ENCODE measurements at regions not wholly inside any gene's neighbourhood (a gene's known extent, or its start where the extent isn't known, plus 50 kb on each side); places are given as distances from the start of the nearest gene placed in this dataset.

DNA sequence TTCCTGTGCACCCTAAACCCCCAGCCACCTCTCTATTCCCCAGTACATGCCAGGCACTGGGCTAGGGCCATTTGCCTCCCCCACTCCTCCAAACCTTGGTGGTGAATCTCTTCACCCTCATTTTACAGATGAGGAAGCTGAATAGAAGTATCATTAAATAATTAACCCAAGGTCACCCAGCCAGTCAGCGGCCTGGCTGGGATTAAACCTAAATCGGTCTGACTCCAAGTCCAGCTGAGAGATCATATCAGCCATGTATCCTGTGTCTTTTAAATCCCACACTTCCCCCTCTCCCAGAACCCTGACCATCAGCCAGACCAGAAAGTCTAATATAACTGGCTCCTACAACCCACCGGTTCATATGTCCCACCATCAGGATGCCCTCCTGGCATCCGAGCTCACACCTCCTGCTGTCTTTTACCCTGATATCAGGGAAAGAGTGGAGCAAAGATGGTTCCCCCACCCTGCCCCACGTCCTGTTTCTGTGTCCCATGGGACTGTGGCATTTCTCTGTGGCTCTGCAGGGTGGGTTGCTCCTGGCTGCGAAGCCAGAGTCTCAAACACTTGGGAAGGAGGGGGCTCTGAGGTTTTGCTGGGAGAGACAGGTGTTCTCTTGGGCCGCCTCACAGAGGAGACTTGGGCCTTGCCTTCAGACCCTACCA, 145.3 kb downstream of the VEGFA start:
- DNase-seq = no peak

DNA sequence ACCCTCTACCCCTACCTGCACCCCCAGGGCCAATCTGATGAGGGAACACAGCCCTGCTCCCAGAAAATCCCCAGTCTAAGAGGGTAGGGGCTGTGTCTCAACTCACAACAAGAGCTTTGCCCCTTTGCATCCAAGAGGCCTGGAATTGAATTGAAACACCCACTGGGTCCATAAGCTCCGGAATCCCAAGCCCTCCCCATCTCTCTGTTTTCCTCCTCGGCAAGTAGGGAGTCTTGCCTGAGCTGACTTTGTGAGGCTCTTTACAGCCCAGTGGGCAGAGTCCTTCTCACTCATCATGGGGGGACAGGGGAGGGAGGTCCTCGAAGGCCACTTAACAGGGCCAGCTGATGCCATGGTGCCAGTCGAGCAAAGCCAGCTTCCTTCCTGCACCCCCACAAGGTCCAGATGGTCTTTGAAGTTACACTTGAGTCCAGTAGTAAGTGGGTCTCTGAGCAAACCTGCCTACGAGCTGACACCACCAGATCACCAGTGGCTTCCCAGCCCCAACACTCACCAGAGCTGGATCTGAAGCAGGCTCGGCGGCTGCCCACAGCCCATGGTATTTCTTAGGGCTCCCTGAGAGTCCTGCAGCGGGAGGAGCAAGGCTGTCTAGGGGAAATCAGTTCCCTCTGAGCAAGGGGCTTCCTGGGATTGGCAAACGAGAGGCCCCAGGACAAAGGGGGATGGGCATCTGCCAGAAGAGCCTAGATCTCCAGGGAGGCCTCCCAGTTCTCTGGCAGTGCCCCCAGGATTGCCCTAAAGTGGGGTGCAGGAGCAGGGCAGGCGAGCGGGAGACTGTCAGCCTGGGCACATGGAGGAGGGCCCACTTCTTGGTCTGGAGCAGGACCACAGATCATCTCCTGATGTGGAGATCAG, 144.5 kb downstream of the VEGFA start:
- no peak for DNase-seq

DNA sequence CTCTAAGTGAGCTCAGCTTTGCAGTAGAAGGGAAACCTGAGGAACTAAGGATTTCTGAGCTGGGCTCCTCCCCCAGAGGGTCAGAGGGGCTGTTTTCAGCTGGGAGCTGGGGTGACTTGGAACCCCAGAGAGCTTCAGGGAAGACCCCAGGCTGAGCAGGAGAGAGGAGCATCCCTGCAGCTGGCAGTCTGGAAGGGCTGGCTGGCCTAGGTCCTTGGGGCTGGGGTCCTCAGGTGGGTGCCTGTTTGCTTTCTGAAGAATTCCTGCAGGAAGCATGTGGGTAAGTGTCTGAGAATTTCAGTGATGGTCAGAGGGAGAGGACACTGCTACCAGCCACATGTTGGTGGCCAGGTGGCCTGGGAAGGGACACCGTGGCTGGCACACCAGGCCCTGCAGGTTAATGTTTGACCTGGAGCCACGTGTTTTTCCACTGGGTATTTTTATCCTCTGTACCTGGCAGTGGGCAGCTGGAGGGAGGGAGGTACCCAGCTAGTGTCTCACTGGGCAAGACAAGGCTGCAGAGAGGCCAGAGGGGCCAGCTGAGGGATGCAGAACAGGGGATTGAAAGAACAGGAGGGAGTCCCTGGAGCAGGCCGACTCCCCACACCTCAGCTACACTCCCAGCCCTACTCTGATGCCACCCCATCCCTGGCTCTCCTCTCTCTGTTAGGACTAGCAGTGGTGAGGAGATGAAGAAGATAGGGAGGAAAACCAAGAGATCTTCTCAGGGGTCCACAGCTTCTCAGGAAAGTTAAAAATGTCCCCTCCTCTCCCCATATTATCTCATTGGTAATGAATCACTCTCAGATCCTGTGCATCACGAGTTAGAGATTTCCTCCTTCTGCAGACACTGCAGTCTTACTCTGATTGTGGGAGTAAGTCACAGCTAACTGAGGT, 143.6 kb downstream of the VEGFA start:
- DNase-seq = no peak

DNA sequence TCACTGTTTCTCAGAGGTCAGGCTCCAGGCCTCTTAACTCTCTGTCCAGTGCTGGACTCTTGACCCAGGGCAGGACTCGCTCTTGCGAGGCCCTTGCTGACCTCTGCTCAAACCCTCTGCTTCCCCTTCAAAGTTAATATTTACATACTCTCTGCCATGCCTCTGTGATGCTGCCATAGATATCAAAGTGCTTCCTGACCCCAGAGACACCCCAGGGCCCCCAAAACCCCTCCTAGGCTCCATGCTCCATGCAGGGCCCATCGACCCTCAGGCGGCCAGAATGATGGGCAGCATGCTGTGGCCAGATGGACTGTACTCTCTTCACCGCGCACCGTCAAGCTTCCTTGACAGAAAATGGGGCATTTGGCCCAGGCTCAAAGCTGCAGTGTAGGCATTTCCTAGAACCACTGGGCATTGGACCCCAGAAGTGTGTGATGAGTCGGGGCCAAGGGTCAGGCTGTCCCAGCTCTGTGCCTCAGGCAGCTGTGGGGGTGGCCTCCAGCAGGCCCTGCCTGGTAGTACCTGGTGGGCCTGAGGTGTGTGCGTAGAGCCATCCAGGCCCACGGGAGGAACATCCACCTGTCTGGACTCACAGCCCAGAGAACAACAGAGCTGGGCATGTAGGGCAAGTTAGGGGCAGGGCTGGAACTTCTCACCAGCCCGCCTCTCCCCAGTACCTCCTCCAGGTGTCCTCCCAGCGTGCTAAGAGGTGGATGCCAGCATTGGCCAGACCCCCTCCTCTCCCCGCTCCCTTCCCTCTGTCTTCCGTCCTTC, 142.8 kb downstream of the VEGFA start:
- DNase-seq = peak; percentile 23

DNA sequence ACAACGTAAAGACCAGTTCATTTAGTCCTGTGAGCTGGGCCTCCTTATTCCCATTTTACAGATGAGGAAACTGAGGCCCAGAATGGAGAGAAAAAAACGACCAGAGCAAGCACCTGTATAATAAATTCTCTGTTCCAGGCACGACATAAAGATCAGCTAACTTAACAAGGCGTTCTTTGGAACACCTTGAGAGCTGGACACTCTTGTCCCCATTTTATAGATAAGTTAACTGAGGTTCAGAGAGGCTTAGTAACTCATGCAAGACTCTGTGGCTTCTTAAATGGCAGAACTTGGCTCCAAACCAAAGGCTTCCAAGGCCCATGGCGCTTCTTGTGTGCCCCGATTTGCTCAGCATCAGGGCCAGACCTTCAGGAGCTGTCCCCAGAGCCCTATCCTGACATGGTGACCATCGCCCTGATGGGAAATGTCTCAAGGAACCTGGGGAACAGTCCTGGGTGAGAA, 142.1 kb downstream of the VEGFA start:
- DNase-seq = no peak

DNA sequence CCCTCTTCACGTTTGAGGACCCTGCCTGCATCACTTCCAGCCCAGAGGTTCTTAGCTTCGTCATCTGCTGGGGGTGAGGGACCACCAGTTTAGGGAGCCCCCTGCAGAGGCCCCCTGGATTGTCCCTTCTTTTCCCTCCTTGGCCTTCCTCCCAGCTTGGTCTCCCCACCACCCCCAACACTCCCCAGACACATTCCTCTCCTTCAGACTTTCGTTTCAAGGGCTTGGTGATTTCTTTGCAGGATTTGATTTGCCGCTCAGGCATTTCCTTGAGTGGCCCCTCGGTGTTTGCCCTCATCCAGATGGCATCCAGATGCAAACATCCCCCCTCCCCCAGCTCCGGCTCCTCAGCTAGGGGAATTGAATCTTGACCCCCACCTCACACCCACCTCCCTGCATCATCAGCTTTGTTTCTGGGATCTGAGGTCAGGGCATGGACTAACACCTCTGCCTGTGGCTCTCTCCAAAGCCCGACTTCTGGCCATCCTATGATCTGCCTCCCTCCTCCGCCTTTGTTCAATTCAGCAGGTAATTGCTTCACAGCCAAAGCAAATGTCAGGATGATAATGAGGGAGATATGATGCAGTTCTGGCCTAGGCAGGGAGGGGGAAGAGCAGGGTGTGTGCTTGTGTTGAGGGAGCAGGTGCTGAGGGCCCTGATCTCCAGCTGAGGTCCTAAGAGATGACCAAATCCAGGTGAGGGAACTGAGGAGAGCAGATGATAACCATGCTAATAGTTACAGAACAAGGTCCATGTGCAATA, 141.5 kb downstream of the VEGFA start:
- peak; percentile 94 for DNase-seq

DNA sequence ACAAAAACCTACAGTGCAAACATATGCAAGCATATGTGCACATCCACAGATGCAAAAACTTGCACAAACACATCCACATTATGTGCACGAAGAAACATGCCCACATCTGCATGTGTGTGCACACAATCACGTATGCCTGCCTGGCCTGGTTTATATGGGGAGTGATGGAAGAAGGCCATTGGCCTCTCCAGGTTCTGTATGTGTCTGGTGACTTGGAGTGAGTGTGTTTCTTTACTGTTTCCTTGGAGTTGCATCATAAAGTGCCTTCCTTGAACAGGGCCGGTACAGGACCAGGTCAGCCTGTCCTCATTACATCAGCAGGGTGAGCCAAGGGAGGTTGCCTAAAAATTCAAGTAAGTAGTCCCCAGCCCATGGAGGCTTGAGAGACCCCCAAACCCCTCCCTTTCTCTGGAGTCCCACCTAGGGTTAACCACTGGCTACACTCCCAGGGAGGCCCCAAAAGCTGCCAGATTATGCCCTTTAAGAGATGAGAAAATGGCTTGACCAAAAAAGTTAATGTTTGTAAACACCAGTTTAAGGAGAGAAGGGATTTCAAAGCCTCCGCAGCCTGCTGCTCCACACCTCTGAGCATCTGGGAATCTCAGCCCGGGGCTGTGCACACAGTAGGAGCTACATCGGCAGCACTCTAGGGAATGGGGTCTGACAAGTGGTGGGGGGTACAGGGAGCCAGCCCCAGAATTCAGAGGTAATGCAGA, 140.8 kb downstream of the VEGFA start:
- DNase-seq = peak; percentile 56

DNA sequence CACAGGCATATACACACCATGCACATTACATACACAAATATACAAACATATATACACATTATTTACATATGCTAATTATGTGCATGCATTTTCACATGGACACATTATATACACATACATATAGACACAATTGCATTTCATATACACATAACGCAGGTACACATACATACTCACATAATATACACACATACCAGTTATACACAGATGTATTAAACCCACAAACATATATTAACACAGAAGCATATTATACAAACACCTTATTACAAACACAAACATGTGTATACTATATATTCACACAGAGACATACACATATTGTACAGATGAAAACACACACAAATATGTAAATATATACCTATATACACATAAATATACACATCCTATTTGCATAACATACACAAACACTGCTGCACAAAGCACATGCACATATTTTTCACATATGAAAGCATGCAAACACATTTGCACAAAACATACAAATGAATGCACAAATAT, 140.2 kb downstream of the VEGFA start:
- no peak for DNase-seq

DNA sequence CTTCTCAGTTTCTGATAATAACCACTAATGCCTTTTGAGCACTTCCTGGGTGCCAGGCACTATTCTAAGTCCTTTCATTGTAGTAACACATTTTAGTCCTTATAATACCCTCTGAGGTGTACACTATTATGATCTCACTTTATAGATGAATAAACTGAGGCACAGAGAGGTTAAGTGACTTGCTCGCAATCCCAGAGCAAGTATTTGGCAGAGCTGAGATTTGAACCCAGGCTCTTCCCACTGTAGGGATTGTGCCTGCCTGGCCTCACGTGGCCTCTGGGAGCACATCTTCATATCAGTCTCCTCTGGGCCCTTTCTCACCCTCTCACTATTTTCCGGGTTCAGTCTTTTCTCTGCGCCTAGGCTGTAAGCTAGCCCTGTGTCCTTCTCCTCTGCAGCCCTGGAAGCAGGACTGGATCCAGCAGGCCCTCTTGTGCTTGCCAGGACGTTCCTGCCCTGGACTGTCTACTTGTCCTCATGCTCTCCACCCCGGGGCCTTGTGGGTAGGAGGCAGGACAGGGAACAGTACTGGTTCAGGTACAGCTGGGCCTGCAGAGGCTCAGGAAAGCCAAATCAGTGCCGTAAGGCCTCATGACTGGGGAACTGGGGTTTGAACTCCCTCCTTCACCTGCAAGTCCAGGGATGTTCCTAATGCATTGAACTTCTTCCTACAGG, 139.6 kb downstream of the VEGFA start:
- DNase-seq = no peak

DNA sequence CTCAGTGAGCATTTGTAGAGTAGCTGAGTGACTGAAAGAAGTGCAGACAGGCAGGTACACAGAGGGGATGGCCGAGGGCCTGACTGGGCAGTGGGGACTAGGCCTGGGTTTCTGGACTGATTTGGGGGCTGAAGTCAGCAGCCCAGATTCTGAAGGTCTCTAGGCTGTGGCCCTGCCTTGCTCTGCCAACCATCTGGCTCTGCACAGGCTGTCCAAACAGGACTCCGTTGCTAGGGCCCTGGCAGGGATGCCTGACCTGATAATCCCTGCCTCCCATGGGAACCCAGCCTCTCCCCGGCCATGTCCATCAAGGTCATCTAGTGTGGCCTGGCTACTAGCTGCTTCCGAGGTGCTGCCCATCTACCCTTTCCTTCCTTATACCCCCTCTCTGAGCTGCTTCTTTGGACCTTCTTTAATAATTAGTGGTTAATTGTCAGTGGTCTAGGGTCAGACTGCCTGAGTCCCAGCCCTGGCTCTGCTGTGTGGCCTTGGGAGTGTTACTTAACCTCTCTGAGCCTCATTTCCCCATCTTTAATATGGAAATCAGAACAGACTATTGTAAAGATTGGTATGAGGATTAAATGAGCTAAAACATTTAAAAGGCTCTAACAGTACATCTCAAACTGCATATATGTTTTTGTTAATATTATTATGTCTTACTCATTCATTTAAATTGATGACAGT, 137.9 kb downstream of the VEGFA start:
- DNase-seq = no peak

DNA sequence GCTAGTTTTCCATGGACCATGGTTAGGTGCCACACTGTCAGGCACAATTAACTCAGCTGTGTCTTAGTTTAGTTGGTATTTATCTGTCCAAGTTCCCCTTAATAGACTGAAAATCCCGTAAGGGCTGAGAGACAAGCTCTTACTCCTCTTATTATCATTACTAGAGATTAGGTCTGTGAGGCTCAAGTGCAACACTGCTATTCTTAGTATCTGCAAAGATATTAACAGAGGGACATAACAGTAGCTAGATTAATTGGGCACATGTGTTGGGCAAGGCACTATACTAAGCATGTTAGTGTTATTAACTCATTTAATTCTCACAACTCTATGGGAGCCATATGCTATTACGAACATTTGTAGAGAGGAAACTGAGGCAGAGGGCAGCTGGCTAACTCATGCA, 137.3 kb downstream of the VEGFA start:
- no peak for DNase-seq

DNA sequence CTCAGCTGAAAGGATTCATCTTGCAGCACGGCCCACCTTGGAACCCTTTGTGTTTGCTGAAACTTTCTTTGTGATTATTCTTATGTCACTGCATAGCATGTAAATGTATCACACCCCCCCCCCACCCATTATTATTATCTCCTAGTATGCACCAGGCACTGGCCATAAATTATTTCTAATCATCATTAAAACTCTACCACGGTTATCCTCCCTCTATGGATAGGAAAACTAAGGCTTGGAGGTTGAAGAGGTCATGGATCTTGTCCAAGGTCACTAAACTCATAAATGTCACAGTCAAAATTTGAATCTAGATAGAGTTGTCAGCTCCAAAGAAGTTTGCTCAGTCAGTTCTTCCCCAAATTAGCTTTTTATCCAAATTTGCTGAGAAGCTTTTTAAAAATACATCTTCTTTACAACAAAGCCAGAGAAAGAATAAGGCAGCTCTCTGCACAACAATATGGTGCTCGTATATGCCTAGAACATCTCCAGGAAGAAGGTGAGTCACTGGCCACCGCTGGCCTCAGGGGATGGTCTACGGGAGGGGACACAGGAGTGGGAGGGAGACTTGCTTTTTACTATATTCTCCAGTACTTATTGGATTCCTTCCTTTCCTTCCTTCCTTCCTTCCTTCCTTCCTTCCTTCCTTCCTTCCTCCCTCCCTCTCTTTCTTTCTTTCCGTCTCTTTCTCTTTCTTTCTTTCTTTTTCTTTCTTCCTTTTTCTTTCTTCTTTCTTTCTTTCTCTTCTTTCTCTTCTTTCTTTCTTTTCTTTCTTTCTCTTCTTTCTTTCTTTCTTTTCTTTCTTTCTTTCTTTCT, 134.5 kb downstream of the VEGFA start:
- DNase-seq = no peak

DNA sequence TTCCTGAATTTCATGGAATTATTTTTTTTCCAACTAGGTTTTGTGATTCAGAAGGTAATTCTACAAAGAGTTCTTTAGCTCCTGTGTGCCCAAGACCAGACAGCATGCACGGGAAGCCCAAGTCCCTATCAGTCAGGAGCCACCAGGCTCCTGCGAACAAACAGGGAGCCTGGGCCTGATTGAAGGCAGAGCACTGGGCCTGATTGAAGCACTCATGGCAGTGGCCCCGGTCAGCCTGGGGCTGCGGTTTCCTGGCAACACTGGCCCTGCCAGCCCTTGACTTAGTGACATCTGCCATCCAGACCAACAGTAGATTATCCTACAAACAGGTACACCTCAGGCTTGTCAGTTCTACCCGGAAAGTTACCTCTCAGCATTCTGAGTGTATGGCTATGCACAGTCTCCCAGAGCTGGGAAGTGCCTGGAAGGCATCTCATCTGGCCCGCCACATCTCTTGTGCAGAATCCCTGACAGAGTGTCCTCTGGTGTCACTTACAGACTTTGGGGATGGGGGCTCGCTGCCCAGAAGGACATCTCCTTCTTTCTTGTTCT, 133.8 kb downstream of the VEGFA start:
- DNase-seq = no peak

DNA sequence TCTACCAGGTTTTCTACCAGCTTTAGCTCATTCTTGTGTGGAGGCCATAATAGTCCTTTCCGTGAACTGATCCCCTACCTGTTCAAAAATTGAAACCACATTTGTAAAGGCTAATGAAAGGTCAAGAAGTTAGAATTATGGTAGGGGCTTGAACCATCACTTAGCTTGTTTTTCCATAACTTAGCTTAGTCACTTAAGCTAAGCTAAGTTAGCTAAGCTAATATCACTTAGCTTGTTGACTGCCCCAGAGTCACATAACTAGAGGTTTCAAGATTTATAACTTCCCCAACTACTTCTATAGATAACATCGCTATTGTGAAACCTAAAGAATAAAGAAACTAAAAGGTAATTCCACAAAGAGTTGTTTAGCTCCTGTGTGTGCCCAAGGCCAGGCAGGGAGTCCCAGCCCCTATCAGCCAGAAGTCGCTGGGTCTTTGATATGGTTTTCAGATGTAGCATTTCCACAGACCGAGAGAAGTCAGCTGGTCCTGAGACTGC, 131.8 kb downstream of the VEGFA start:
- no peak for DNase-seq

DNA sequence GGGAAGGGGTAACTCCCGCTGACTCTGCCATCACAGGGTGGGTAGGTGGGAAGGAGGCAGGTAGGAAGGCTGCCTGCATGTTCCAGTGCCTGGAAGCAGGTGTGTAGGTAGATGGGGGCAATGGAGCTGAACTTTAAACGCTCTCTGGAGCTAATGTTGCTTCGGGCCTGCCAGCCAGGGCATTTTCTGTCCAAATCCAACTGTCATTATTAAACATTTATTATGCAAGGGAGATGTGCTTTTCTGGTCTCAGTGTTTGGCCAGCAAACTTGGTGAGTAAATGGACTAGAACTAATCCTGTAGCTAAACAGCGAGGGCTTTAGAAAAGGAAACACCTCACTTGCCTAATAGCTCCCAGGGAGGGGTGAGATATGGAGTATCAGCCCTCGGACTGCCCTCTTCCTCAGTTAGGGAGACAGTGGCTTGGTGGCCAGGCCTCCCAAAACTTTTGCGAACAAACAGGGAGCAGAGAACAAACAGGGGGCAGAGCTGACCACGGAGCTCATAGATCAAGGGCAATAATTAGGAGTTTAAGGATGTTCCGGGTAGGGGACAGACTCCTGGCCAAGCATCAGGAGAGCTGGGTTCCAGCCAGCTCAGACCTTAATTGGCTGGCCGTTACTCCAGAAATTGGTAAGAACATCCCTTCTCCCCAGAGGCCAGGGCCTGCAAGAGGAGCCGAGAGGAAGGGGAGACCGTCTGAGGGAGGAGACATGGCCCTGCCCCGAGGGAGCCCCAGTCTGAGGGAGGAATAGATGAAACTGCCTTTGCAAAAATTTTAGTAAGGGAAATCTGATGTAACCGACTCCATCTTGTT, 131.1 kb downstream of the VEGFA start:
- DNase-seq = peak; percentile 88

DNA sequence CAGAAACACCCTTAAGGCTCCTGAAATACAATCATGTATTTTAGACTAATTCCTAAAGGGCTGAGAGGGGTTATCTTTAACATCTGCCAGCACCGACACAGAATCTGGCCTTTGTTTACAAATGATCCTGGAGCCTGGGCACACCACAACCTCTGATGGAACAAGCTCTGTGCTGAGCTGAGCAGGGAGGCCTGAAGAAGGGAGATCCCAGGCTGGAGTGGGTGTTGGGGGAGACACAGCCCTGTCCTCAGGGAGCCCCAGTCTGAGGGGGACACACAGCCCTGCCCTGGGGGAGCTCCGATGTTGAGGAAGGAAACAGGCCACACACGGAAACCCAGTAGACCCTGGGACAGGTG, 130.5 kb downstream of the VEGFA start:
- peak; percentile 80 for DNase-seq

DNA sequence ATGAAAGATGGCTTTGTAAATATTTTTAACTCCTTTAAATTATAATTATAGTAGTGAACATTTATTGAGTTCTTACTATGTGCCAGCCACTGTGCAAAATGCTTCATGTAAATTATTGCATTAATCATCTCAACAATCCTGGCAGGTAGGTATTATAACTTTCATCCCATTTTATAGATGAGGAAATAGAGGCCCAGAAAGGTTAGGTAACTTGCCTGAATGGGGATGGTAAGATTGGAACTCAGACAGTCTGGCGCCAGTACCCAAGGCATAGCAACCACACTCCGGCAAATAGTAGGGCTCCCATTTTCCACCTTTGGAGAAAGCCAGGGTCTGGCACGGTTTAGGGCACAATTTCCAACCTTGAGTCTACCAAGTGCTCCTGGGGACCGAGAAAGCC, 129.8 kb downstream of the VEGFA start:
- DNase-seq = no peak
